HG03432 (cell line): ENCODE measurements at regions not wholly inside any gene's neighbourhood (a gene's known extent, or its start where the extent isn't known, plus 50 kb on each side); places are given as distances from the start of the nearest gene placed in this dataset.

Experiments used
- ATAC-seq: cut with Tn5 transposase; IDR thresholded peaks from one replicate; pipeline ENCODE4 v1.9.1; 2021; ENCODE audit warnings: mild to moderate bottlenecking, moderate library complexity; ENCODE audit not compliant: unreplicated experiment

DNA sequence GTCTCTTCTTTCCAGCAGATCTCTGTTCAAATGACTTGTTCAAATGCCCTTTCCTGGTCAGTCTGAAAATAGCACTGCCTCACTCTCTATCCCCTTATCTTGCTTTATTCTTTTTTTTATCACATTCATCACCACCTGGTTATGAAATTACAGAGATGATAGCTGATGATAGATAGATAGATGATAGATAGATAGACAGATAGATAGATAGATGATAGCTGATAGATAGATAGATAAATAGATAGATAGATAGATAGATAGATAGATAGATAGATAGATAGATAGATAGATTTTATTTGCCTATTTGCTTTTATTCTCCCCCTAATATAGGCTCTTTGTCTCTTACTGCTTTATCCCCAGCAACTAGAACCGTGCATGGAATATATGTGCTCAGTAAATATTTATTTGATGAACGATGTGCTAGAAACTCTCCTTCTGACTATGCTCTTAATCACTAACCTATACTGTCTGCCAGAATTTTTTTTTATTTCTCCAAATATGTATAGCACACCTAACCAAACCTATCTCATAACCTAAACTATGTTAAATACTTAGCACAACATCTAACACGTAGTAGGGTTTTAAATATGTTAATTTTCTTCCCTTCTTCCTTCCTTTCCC is 372.8 kb upstream of the DUSP10 start:
- ATAC-seq = no peak

DNA sequence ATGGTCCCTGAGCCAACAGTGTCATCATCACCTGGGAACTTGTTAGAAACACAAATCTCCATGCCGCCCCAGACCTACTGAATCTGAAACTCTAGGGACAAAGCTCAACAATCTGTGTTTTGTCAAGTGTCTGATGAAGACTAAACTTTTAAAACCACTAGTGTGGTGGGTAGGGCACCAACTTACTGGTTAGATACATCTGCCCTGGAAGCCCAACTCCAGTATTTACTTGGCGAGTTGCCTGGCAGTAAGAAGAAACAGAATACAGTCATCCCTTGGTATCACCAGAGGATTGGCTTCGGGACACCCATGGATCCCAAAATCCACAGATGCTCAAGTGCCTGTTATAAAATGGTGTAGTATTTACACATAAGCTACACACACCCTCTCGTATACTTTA is 367.9 kb upstream of the DUSP10 start:
- no peak for ATAC-seq

DNA sequence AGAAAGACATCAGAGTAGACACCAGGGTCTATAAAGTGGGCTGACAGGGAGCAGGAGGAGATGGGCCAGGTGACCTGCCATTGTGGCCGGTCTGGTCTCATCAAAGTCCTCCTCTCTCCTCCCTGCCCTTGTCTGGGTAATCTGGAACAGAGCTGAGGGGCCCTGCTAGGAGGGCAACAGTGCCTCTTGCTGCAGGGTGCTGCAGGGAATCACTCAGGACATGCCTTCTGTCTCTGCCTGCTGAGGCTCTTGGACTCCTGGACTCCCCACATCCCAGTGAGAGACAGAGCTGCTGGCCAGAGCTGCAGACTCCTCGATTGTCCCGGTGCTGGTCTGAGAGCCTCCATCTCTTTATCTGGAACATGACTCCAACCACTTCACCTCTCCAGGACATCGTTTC is 366.1 kb upstream of the DUSP10 start:
- no peak for ATAC-seq

DNA sequence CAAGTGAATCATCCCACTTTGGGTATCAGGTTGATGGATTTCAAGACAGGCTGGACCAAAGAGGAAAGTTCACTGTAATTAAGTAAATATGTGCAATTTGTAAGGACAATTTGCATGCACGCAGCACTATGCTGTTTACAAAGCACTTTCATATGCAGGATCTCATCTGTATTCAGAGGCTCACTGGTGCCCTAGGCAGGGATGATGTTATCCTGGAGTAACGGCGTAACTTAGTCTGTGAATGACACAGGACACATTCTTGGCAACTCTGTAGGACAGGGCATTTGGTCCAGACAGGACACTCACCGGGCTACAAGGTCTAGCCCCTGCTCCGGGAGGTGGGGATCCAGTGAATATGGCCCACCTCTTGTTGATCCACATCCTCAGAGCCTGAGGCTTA is 365.4 kb upstream of the DUSP10 start:
- ATAC-seq = no peak

- no peak for ATAC-seq
Observed at GRCh38 chr1:222106377-222106776, 364.5 kb upstream of the DUSP10 start.

DNA sequence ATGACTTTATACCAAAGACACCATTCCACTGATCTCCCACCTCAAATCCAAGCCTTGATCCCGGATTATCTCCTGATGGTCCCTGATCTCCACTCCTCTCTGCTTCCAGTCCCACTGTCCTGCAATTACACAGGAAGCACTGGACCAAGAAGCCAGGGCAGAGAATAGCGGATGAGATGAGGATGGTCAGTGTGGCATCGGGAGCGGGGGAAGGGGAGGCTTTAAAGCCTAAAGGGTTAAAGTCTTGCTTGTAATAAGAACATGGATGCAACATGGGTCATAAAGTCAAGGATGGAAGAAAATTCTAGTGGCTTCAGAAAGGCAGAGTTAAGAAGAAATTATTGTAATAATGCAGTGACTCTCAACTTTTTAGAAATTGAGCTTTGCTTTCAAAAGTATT is 364.0 kb upstream of the DUSP10 start:
- no peak for ATAC-seq

DNA sequence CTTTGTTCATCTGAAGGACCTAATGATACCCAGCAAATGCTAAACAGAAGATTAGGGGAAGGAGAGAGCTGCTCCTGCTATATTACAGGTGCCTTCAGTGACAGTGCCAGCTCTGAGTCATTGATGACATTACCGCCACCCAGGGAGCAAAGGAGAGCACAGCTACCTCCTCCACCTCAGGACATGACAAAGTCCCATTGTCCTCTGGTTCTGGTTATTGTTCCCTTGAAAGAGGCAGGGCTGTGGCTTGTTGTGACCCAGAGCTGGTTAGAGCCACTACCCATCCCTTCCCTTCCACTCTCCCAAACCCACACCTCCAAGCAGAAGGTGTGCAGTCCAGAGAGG is 363.5 kb upstream of the DUSP10 start:
- peak; percentile 82 for ATAC-seq

GRCh38 chr1:222104694-222105392 is 363.0 kb upstream of the DUSP10 start:
- peak; percentile 27 for ATAC-seq

- no peak for ATAC-seq
Observed at GRCh38 chr1:222104097-222104496, 362.2 kb upstream of the DUSP10 start.

DNA sequence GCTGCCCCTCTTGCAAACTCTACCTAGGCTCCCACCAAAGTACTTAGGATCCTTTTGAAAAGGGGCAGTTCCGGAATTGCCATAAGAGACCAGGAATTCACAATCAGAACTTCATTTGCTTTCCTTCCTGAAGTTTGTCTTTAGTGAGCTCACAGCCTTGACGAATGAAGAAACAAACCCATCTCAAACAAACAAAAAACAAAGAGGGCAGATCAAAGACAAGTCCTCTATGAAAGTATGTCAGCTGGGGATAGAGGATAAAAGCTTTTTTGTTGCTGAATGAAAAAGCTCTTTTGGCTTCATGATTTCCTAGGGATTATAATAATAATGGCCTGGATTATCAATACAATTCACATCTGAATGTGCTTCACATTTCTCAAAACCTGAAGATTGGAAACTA is 357.9 kb upstream of the DUSP10 start:
- no peak for ATAC-seq

- ATAC-seq = no peak
Observed at GRCh38 chr1:222098404-222098803, 356.5 kb upstream of the DUSP10 start.

GRCh38 chr1:222097588-222097987 is 355.7 kb upstream of the DUSP10 start:
- ATAC-seq = no peak

GRCh38 chr1:222096883-222097282 is 355.0 kb upstream of the DUSP10 start:
- no peak for ATAC-seq

DNA sequence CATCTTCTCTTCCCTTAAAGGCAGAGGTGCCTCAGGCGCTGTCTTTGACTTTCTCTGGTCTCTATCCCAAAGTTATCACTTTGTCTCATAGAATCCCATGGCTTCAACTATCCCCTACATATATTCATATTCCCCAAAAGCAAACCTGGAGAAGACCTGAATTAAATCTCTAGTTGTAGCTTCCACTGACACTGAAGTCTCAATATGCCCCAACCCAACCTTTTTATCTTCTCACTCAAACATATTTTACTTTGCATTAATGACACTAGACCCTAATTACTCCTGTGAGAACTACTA is 354.5 kb upstream of the DUSP10 start:
- no peak for ATAC-seq

DNA sequence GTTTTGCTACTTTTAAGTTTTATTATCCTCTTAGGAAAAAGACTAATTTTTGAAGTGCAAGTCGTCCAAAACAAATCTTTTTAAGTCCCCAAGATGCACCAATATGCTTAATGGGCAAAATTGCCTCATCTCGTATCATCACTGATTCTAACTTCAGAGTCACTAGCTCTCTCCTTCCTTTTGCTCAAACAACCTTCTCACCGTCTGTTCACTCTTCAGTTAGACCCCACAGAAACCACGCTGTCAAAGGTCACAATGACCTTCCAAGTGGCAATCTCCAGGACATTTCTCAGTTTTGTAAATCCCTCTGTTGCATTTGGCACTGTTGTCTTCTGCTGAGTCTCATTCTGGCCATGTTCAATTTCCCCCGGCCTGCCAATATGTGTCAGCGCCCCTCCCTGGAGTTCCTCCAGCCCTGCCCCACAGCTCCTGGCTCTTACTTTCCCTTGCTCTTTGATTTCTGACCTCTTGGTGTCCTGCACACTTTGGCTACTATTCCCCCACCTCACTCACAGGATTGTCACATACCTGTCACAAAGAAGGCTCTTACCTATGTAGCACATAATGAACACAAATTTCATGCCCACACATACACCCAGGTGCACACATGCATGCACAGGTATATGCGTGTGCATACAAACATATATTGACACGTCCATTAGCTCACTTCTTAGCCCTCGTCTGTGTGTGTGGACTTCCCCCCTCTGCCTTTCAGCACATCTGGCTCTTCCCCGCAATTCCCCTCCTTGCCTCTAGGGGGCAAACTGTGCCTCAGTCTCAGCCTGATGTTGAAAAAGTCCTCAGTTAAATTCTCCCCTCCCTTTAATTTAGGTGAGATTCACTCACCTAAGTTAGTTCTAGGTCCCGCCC is 354.0 kb upstream of the DUSP10 start:
- peak; percentile 74 for ATAC-seq

- ATAC-seq = no peak
Observed at GRCh38 chr1:222093518-222093917, 351.6 kb upstream of the DUSP10 start.

DNA sequence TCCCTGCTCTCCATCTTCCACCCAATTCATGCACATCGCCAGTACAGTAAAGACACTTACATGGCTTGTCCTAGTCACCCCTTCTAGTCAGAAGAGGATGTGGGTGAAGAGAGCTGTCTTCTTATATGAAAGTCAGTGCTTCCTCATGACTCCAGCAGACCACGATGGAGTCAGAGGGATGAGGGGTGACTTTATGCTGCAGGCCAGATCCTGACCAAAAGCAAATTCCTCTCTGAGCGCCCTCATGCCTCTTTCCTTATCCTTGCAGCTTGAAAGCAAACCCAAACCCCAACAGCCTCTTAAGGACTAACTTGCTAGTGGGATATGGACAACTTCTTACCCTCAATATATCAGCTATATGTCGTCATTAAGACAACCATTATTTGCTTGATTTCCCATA is 348.2 kb upstream of the DUSP10 start:
- ATAC-seq = no peak

DNA sequence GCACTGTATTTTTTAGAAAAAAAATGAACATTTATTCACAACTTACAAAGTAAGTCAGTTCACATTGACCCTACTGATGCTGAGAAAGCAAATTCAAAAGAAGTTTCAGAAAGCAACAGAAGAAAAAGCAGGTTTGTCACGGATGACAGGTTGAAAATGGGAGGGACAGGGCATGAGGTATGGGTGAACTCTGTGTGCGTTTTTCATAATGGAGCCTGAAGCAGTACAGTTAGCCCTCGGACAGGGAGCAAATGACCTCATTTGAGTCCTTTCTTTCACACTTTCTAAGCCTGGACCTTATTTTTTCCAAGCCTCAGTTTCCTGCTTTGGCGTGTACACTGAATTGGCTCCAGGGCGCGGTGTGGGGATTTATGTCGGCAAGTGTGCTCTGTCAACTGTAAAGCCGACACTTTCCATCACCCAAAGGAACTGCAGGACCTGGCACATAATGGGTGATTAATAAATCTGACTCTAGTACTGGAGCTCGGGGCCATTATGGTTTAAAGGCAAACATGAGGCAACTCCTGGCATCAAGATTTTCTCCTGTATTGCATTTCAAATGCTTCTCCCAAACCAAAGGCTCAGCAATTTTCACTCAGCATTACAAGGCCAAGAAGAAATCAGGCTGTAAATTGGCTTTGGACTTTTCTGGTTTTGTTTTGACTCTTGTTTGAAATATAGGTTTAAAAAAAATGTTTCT is 345.5 kb upstream of the DUSP10 start:
- ATAC-seq = no peak

DNA sequence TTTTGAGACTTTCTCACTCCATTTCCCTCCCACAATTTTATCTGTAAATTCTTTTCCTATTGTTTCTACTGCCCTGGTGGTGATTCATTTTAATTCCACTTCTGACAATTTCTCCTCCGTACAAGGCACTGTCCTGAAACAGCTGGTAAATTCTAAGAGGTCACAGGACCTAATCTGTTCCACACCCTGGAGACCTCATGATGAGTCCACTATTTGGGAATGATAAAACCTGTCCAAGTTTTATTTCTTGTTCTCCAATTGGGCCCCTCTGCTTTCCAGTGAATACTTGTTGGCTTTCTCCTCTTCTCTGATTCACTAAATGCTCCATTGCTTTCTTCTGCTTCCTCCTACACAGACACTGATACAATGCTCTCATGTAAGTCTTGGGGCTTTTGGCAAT is 343.1 kb upstream of the DUSP10 start:
- no peak for ATAC-seq

DNA sequence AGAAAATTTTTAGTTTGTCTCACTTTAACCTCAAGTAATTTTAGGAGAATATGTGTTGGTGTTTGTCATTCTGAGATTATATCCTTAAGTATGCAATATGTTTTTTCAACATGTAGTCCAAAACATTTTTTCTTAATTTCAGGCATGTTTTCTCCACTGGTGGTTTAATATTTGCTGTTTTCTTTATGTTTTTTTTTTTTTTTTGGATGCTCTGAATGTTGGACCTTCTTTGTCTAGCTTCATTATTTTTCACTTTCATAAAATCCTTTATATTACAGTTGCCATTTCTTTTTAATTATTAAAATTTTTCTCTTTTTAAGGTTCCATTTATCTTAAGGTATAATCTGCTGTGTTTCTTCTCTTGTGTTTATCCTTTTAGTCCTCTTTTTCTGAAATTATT is 342.2 kb upstream of the DUSP10 start:
- no peak for ATAC-seq

GRCh38 chr1:222081859-222082258 is 340.0 kb upstream of the DUSP10 start:
- ATAC-seq = no peak

DNA sequence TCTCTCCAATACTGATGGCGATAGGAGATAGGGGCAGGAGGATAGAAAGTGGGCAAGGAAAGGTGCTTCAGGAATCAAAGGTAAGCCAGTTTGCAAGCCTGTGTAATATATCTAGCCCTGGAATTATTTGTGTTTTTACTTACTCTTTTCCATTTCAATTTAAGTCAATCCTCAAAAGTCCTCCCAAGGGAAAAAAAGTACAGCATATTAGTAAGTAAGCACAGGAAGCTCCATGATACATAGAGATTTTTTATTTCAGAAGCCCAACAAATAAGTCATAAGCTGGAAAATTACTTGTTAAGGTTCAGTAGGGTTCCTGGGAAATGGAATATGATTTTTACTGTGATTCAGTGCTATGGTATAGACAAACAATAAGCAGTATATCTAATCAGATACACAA is 337.7 kb upstream of the DUSP10 start:
- ATAC-seq = no peak
